ENCODE measurements at regions not wholly inside any gene's neighbourhood (a gene's known extent, or its start where the extent isn't known, plus 50 kb on each side); places are given as distances from the start of the nearest gene placed in this dataset.

DNA sequence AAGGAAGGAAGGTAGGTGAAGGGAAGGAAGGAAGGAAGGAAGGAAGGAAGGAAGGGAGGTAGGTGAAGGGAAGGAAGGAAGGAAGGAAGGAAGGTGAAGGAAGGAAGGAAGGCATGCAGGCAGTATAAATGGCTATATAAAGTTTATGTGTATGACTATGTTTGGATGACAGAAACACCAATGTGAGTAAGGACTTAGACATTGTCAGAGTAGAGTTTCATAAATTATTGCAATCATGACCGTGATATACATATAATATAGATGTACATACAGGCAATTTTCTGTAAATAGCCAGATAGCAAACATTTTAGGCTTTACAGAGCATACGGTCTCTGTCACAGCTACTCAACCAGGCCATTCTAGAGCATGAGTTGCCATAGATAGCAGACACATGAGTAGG is 133.8 kb upstream of the AKR1E2 start:
- Mint-ChIP-seq H3K4me1 (ENCODE audit: low read depth) (peaks cover 11% of the 10 kb centered on the region), H3K27me3 (ENCODE audit: low read depth) (no peaks in the 10 kb centered on the region), H3K4me3 (ENCODE audit: unreplicated experiment) (no peak overlapping the region), H3K9me3 (ENCODE audit: low read depth) (peaks cover 4% of the 10 kb centered on the region), H3K36me3 (ENCODE audit: low read depth) (no peaks in the 10 kb centered on the region), H3K27ac (ENCODE audit: unreplicated experiment) (no peak overlapping the region)
- DNase-seq (ENCODE audit: low spot score), result no peak
- TF ChIP-seq, protein P1, sequence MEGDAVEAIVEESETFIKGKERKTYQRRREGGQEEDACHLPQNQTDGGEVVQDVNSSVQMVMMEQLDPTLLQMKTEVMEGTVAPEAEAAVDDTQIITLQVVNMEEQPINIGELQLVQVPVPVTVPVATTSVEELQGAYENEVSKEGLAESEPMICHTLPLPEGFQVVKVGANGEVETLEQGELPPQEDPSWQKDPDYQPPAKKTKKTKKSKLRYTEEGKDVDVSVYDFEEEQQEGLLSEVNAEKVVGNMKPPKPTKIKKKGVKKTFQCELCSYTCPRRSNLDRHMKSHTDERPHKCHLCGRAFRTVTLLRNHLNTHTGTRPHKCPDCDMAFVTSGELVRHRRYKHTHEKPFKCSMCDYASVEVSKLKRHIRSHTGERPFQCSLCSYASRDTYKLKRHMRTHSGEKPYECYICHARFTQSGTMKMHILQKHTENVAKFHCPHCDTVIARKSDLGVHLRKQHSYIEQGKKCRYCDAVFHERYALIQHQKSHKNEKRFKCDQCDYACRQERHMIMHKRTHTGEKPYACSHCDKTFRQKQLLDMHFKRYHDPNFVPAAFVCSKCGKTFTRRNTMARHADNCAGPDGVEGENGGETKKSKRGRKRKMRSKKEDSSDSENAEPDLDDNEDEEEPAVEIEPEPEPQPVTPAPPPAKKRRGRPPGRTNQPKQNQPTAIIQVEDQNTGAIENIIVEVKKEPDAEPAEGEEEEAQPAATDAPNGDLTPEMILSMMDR (IDR thresholded peaks at IDR 0.05), result no peak

GRCh38 chr10:4691776-4692175 is 134.2 kb upstream of the AKR1E2 start:
- peaks cover 4% of the 10 kb centered on the region for H3K9me3 Mint-ChIP-seq (ENCODE audit: low read depth)
- TF ChIP-seq, protein P1 (IDR thresholded peaks at IDR 0.05), result no peak
- no peaks in the 10 kb centered on the region for H3K27me3 Mint-ChIP-seq (ENCODE audit: low read depth)
- peaks cover 14% of the 10 kb centered on the region for H3K4me1 Mint-ChIP-seq (ENCODE audit: low read depth)
- no peak for DNase-seq (ENCODE audit: low spot score)
- H3K27ac Mint-ChIP-seq (ENCODE audit: unreplicated experiment), result peak overlapping the region; percentile 52
- no peaks in the 10 kb centered on the region for H3K36me3 Mint-ChIP-seq (ENCODE audit: low read depth)
- no peak overlapping the region for H3K4me3 Mint-ChIP-seq (ENCODE audit: unreplicated experiment)

DNA sequence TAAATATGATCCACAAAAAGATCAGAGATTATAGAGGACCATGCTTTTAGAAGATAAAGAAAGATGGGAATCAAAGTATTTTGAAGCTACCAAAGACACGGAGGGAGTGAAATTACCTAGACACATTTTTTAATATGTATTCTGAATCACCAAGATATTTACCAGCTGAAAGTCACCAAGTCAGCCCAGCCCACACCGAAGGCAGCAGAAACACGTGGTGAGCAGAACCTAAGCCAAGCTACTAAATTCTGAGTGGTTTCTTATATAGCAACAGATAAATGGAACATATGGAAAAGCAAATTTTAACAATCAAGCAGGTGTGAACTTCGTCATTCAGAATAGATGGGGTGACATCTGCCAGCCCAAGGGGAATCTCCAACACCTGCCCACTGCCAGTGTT is 134.7 kb upstream of the AKR1E2 start:
- Mint-ChIP-seq H3K4me3 (ENCODE audit: unreplicated experiment) (no peak overlapping the region), H3K9me3 (ENCODE audit: low read depth) (peaks cover 4% of the 10 kb centered on the region), H3K27me3 (ENCODE audit: low read depth) (no peaks in the 10 kb centered on the region), H3K27ac (ENCODE audit: unreplicated experiment) (peak overlapping the region; percentile 25), H3K36me3 (ENCODE audit: low read depth) (no peaks in the 10 kb centered on the region), H3K4me1 (ENCODE audit: low read depth) (peaks cover 18% of the 10 kb centered on the region)
- TF ChIP-seq, protein P1 (IDR thresholded peaks at IDR 0.05), result no peak
- no peak for DNase-seq (ENCODE audit: low spot score)

DNA sequence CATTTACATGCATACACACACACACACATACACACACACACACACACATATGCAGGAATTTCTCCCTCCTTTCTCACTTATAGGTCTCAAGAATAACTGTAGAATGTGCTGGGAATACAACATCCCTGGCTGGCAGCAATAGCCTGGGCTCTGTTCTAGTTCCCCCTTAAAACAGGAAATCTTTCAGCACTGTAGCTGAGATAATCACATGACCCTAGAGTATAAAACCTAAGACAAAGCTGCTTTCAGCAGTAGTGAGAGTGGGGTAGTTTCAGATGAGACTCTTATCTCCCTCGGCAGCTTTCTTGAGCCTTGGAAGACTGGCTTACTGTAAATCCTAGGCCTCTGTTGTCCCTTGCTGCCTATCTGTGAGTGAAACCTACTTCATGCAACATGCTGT is 137.4 kb upstream of the AKR1E2 start:
- Mint-ChIP-seq H3K4me3 (ENCODE audit: unreplicated experiment) (no peak overlapping the region), H3K27ac (ENCODE audit: unreplicated experiment) (no peak overlapping the region), H3K4me1 (ENCODE audit: low read depth) (peaks cover 32% of the 10 kb centered on the region), H3K9me3 (ENCODE audit: low read depth) (peaks cover 4% of the 10 kb centered on the region), H3K27me3 (ENCODE audit: low read depth) (no peaks in the 10 kb centered on the region), H3K36me3 (ENCODE audit: low read depth) (no peaks in the 10 kb centered on the region)
- no peak for DNase-seq (ENCODE audit: low spot score)
- TF ChIP-seq, protein P1 (IDR thresholded peaks at IDR 0.05), result no peak

GRCh38 chr10:4688168-4688567 is 137.8 kb upstream of the AKR1E2 start:
- Mint-ChIP-seq H3K27ac (ENCODE audit: unreplicated experiment) (no peak overlapping the region), H3K9me3 (ENCODE audit: low read depth) (peaks cover 4% of the 10 kb centered on the region), H3K4me3 (ENCODE audit: unreplicated experiment) (no peak overlapping the region), H3K36me3 (ENCODE audit: low read depth) (no peaks in the 10 kb centered on the region), H3K27me3 (ENCODE audit: low read depth) (no peaks in the 10 kb centered on the region), H3K4me1 (ENCODE audit: low read depth) (peaks cover 32% of the 10 kb centered on the region)
- TF ChIP-seq, protein P1 (IDR thresholded peaks at IDR 0.05), result no peak
- DNase-seq (ENCODE audit: low spot score), result no peak

All from chondrocyte (in vitro differentiated cells).